HEK293T (cell line): ENCODE measurements at regions not wholly inside any gene's neighbourhood (a gene's known extent, or its start where the extent isn't known, plus 50 kb on each side); places are given as distances from the start of the nearest gene placed in this dataset.

ENCODE experiments used
- ARNT ChIP-seq: fragments of 450-650 bp; IDR thresholded peaks from 2 replicates; pipeline ENCODE4 v1.6.1; 2017; ENCODE audit warnings: mild to moderate bottlenecking
- FOXA1 ChIP-seq: fragments of 450-650 bp; IDR thresholded peaks from 2 replicates; pipeline ENCODE4 v1.6.1; 2016; ENCODE audit warnings: mild to moderate bottlenecking
- FOXK2 ChIP-seq: fragments of 450-650 bp; IDR thresholded peaks from 2 replicates; pipeline ENCODE4 v1.6.1; 2016; ENCODE audit warnings: mild to moderate bottlenecking
- FOXM1 ChIP-seq: fragments of 450-650 bp; IDR thresholded peaks from 2 replicates; pipeline ENCODE4 v1.6.1; 2017; ENCODE audit warnings: mild to moderate bottlenecking, borderline replicate concordance
- HDGF ChIP-seq: fragments of 450-650 bp; IDR thresholded peaks from 2 replicates; pipeline ENCODE4 v1.6.1; 2017; ENCODE audit warnings: antibody characterized with exemption, borderline replicate concordance
- SP1 ChIP-seq: fragments of 450-650 bp; IDR thresholded peaks from 2 replicates; pipeline ENCODE4 v1.6.1; 2017
- SUZ12 ChIP-seq: fragments of 450-650 bp; IDR thresholded peaks from 2 replicates; pipeline ENCODE4 v1.6.1; 2016; ENCODE audit warnings: mild to moderate bottlenecking
- ZNF384 ChIP-seq: fragments of 450-650 bp; IDR thresholded peaks from 2 replicates; pipeline ENCODE4 v1.6.1; 2016

DNA sequence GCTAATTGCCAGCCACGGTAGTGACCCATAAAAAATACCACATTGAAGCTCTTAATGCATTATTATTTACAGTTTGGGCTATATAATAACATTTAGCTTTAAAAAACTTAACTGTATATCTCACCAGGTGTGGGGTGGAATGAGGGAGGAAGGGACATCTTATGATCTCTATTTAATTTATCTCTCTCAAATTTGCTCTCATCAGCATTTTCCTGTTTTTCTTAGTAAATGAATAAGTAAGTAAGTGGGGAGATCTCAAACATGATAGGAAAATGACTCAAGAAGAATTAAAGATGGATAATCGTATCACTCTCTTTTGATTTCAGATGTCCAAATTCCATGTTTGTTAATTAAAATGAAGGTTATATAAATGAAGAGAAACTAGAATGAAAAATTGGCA is 200.7 kb upstream of the NR3C2 start:
- TF ChIP-seq FOXA1, result no peak
- TF ChIP-seq FOXM1, result no peak
- no peak for TF ChIP-seq SP1
- no peak for TF ChIP-seq ARNT
- no peak for TF ChIP-seq HDGF
- TF ChIP-seq FOXK2, result no peak
- no peak for TF ChIP-seq SUZ12
- no peak for TF ChIP-seq ZNF384
